HepG2 (cell line): ENCODE measurements at regions not wholly inside any gene's neighbourhood (a gene's known extent, or its start where the extent isn't known, plus 50 kb on each side); places are given as distances from the start of the nearest gene placed in this dataset.

Source experiments
- HIC2 ChIP-seq: sonication (generic); formaldehyde crosslinking; IDR thresholded peaks from 2 replicates; pipeline ENCODE4 v1.9.0; 2022; ENCODE audit warnings: low read depth, missing genetic modification reagents
- HMG20B ChIP-seq: conservative IDR thresholded peaks from 2 replicates; pipeline ENCODE4 v1.6.1; 2016; ENCODE audit warnings: missing genetic modification reagents, missing compliant biosample characterization
- KDM2A ChIP-seq: sonication (generic); formaldehyde crosslinking; IDR thresholded peaks from 2 replicates; pipeline ENCODE4 v1.4.0; 2020; ENCODE audit warnings: low read depth, missing genetic modification reagents, borderline replicate concordance
- NFYC ChIP-seq: IDR thresholded peaks from 2 replicates; pipeline ENCODE4 v1.6.1; 2016; ENCODE audit warnings: missing genetic modification reagents, missing compliant biosample characterization
- SATB2 ChIP-seq: sonication (generic); formaldehyde crosslinking; IDR thresholded peaks from 2 replicates; pipeline ENCODE4 v1.5.0; 2020; ENCODE audit warnings: missing genetic modification reagents
- SMAD1 ChIP-seq: sonication (generic); formaldehyde crosslinking; IDR thresholded peaks from 2 replicates; pipeline ENCODE4 v1.4.0; 2020; ENCODE audit warnings: missing genetic modification reagents, low read depth, mild to moderate bottlenecking, borderline replicate concordance
- TCF7 ChIP-seq: sonication (generic); IDR thresholded peaks from 2 replicates; pipeline ENCODE4 v1.6.1; 2016; ENCODE audit warnings: antibody characterized with exemption, low read depth
- TERF1 ChIP-seq: sonication (generic); formaldehyde crosslinking; IDR thresholded peaks from 2 replicates; pipeline ENCODE4 v1.8.0; 2022; ENCODE audit warnings: mild to moderate bottlenecking, missing genetic modification reagents, moderate library complexity
- TRIM22 ChIP-seq: fragments of 450-650 bp; IDR thresholded peaks from 2 replicates; pipeline ENCODE4 v1.6.1; 2017
- ZBTB34 ChIP-seq: sonication (generic); formaldehyde crosslinking; IDR thresholded peaks from 2 replicates; pipeline ENCODE4 v1.8.0; 2022; ENCODE audit warnings: mild to moderate bottlenecking, missing genetic modification reagents
- ZNF513 ChIP-seq: sonication (generic); formaldehyde crosslinking; conservative IDR thresholded peaks from 2 replicates; pipeline ENCODE4 v1.5.0; 2020; ENCODE audit warnings: missing genetic modification reagents
- ZNF609 ChIP-seq: sonication (generic); formaldehyde crosslinking; IDR thresholded peaks from 2 replicates; pipeline ENCODE4 v1.4.0; 2020; ENCODE audit warnings: mild to moderate bottlenecking, missing genetic modification reagents, borderline replicate concordance
- ZNF773 ChIP-seq: sonication (generic); formaldehyde crosslinking; IDR thresholded peaks from 2 replicates; pipeline ENCODE4 v1.4.0; 2020; ENCODE audit warnings: missing genetic modification reagents, borderline replicate concordance

- TF ChIP-seq SMAD1 (CRISPR knock-in tag) (0 out of 2 replicates have a peak, but pooled peaks have one; percentile 37), SATB2 (CRISPR knock-in tag) (peak; percentile 79; the same call in 1 of the 2 replicates), ZNF773 (CRISPR knock-in tag) (peak; percentile 55; the same call in 1 of the 2 replicates), NFYC (no peak), TRIM22 (no peak), ZBTB34 (CRISPR knock-in tag) (peak; percentile 79), TERF1 (0 out of 2 replicates have a peak, but pooled peaks have one; percentile 74), KDM2A (CRISPR knock-in tag) (peak; percentile 67), ZNF513 (CRISPR knock-in tag) (no peak), ZNF609 (peak; percentile 72; the same call in 1 of the 2 replicates), HMG20B (peak; percentile 54; the same call in 1 of the 2 replicates), TCF7 (no peak; the same call in 1 of the 2 replicates), HIC2 (no peak)
Measured at GRCh38 chr6:26216886-26217713, 129.9 kb downstream of the HFE start (continued).
